Activated T-helper 2 cell treated with anti-CD3 and anti-CD28 coated beads, Interferon-gamma antibody, Interleukin-2, Interleukin-4, amounts not matched to agents 10 μg/mL and 5 μg/mL and 100 μg/mL, durations not matched to agents 14 hours and 24 hours and 36 hours (primary cell): ENCODE measurements at regions not wholly inside any gene's neighbourhood (a gene's known extent, or its start where the extent isn't known, plus 50 kb on each side); places are given as distances from the start of the nearest gene placed in this dataset.
"Not testable (repeated sequence)": the region's sequence is repeated elsewhere in the genome, so short reads cannot be mapped to it uniquely, and the experiment has no call there.

ENCODE experiments used
- DNase-seq: peaks from one replicate; pipeline ENCODE4 v3.0.0; 2021; ENCODE audit warnings: low spot score
- H3K27ac Mint-ChIP-seq: one replicate; pipeline ENCODE4 v1.8.0; 2021; ENCODE audit warnings: mixed read lengths
- H3K27me3 Mint-ChIP-seq: one replicate; pipeline ENCODE4 v1.8.0; 2021; ENCODE audit warnings: low read depth, mixed read lengths
- H3K36me3 Mint-ChIP-seq: one replicate; pipeline ENCODE4 v1.8.0; 2021; ENCODE audit warnings: low read depth, mixed read lengths
- H3K4me1 Mint-ChIP-seq: one replicate; pipeline ENCODE4 v1.8.0; 2021; ENCODE audit warnings: low read depth, mixed read lengths
- H3K4me3 Mint-ChIP-seq: one replicate; pipeline ENCODE4 v1.8.0; 2021; ENCODE audit warnings: low read depth, mild to moderate bottlenecking, moderate library complexity, mixed read lengths
- H3K9me3 Mint-ChIP-seq: one replicate; pipeline ENCODE4 v1.8.0; 2021; ENCODE audit warnings: mixed read lengths
- intact Hi-C: fragments of 100-400 bp; cut with micrococcal nuclease; formaldehyde crosslinking; loops from one replicate; pipeline ENCODE4 v1.15.1; 2023

- H3K27ac Mint-ChIP-seq: no peak overlapping the region
- H3K4me1 Mint-ChIP-seq: no peaks in the 10 kb centered on the region
- H3K36me3 Mint-ChIP-seq: no peaks in the 10 kb centered on the region
- DNase-seq: no peak
- H3K27me3 Mint-ChIP-seq: no peaks in the 10 kb centered on the region
- no peak overlapping the region for H3K4me3 Mint-ChIP-seq
- intact Hi-C loops: no loop called here
- H3K9me3 Mint-ChIP-seq: peaks cover 9% of the 10 kb centered on the region
Observed at GRCh38 chrX:109134777-109135176, 347.1 kb downstream of the GUCY2F start.

- Mint-ChIP-seq H3K27ac (no peak overlapping the region), H3K4me3 (no peak overlapping the region), H3K27me3 (no peaks in the 10 kb centered on the region), H3K9me3 (peaks cover 4% of the 10 kb centered on the region), H3K4me1 (no peaks in the 10 kb centered on the region), H3K36me3 (no peaks in the 10 kb centered on the region)
- intact Hi-C loops: no loop called here
- no peak for DNase-seq
Observed at GRCh38 chrX:109125304-109125703, 356.6 kb downstream of the GUCY2F start.

- peaks cover 33% of the 10 kb centered on the region for H3K9me3 Mint-ChIP-seq
- no peaks in the 10 kb centered on the region for H3K27me3 Mint-ChIP-seq
- H3K36me3 Mint-ChIP-seq: no peaks in the 10 kb centered on the region
- no peak for DNase-seq
- intact Hi-C loops: no loop called here
- no peaks in the 10 kb centered on the region for H3K4me1 Mint-ChIP-seq
- no peak overlapping the region for H3K27ac Mint-ChIP-seq
- H3K4me3 Mint-ChIP-seq: no peak overlapping the region
Observed at GRCh38 chrX:109089359-109089758, 353.0 kb upstream of the IRS4 start.

- no peaks in the 10 kb centered on the region for H3K27me3 Mint-ChIP-seq
- no peak for DNase-seq
- H3K4me1 Mint-ChIP-seq: no peaks in the 10 kb centered on the region
- intact Hi-C loops: no loop called here
- no peak overlapping the region for H3K4me3 Mint-ChIP-seq
- no peaks in the 10 kb centered on the region for H3K36me3 Mint-ChIP-seq
- no peak overlapping the region for H3K27ac Mint-ChIP-seq
- H3K9me3 Mint-ChIP-seq: peaks cover 4% of the 10 kb centered on the region
Observed at GRCh38 chrX:109077788-109078187, 341.4 kb upstream of the IRS4 start.

- H3K27me3 Mint-ChIP-seq, intact Hi-C loops, H3K27ac Mint-ChIP-seq, H3K9me3 Mint-ChIP-seq, H3K4me1 Mint-ChIP-seq, H3K4me3 Mint-ChIP-seq, H3K36me3 Mint-ChIP-seq: not testable (repeated sequence)
- DNase-seq: peak; percentile 6
Observed at GRCh38 chrX:109054181-109054581, 317.8 kb upstream of the IRS4 start.

GRCh38 chrX:109049903-109050302 is 313.5 kb upstream of the IRS4 start:
- Mint-ChIP-seq H3K27ac (no peak overlapping the region), H3K36me3 (no peaks in the 10 kb centered on the region), H3K4me1 (no peaks in the 10 kb centered on the region), H3K9me3 (peaks cover 3% of the 10 kb centered on the region), H3K27me3 (no peaks in the 10 kb centered on the region), H3K4me3 (no peak overlapping the region)
- DNase-seq: no peak
- intact Hi-C loops: no loop called here

- Mint-ChIP-seq H3K9me3 (peaks cover 3% of the 10 kb centered on the region), H3K4me3 (no peak overlapping the region), H3K4me1 (no peaks in the 10 kb centered on the region), H3K27ac (no peak overlapping the region), H3K27me3 (no peaks in the 10 kb centered on the region), H3K36me3 (no peaks in the 10 kb centered on the region)
- intact Hi-C loops: no loop called here
- no peak for DNase-seq
Observed at GRCh38 chrX:109049416-109049815, 313.1 kb upstream of the IRS4 start.

GRCh38 chrX:109040057-109040456 is 303.7 kb upstream of the IRS4 start:
- intact Hi-C loops: no loop called here
- no peaks in the 10 kb centered on the region for H3K36me3 Mint-ChIP-seq
- H3K4me1 Mint-ChIP-seq: no peaks in the 10 kb centered on the region
- no peak overlapping the region for H3K4me3 Mint-ChIP-seq
- H3K27ac Mint-ChIP-seq: no peak overlapping the region
- no peaks in the 10 kb centered on the region for H3K27me3 Mint-ChIP-seq
- DNase-seq: no peak
- H3K9me3 Mint-ChIP-seq: peaks cover 4% of the 10 kb centered on the region

GRCh38 chrX:109036624-109037023 is 300.3 kb upstream of the IRS4 start:
- H3K9me3 Mint-ChIP-seq: peaks cover 9% of the 10 kb centered on the region
- no peak for DNase-seq
- intact Hi-C loops: no loop called here
- no peaks in the 10 kb centered on the region for H3K4me1 Mint-ChIP-seq
- H3K4me3 Mint-ChIP-seq: no peak overlapping the region
- no peaks in the 10 kb centered on the region for H3K27me3 Mint-ChIP-seq
- no peaks in the 10 kb centered on the region for H3K36me3 Mint-ChIP-seq
- H3K27ac Mint-ChIP-seq: no peak overlapping the region

GRCh38 chrX:108993909-108994308 is 257.5 kb upstream of the IRS4 start:
- Mint-ChIP-seq H3K4me3 (no peak overlapping the region), H3K36me3 (no peaks in the 10 kb centered on the region), H3K9me3 (peaks cover 10% of the 10 kb centered on the region), H3K4me1 (no peaks in the 10 kb centered on the region), H3K27me3 (no peaks in the 10 kb centered on the region), H3K27ac (no peak overlapping the region)
- intact Hi-C loops: no loop called here
- no peak for DNase-seq

- H3K27ac Mint-ChIP-seq, H3K27me3 Mint-ChIP-seq, DNase-seq, H3K4me1 Mint-ChIP-seq, H3K9me3 Mint-ChIP-seq, H3K36me3 Mint-ChIP-seq, H3K4me3 Mint-ChIP-seq, intact Hi-C loops: not testable (repeated sequence)
Observed at GRCh38 chrX:108972899-108973298, 236.5 kb upstream of the IRS4 start.

GRCh38 chrX:108947205-108947604 is 210.8 kb upstream of the IRS4 start:
- intact Hi-C loops: no loop called here
- no peaks in the 10 kb centered on the region for H3K27me3 Mint-ChIP-seq
- H3K4me3 Mint-ChIP-seq: no peak overlapping the region
- DNase-seq: no peak
- H3K36me3 Mint-ChIP-seq: no peaks in the 10 kb centered on the region
- peaks cover 7% of the 10 kb centered on the region for H3K9me3 Mint-ChIP-seq
- H3K27ac Mint-ChIP-seq: no peak overlapping the region
- H3K4me1 Mint-ChIP-seq: no peaks in the 10 kb centered on the region

GRCh38 chrX:108946531-108946930 is 210.2 kb upstream of the IRS4 start:
- peaks cover 8% of the 10 kb centered on the region for H3K9me3 Mint-ChIP-seq
- intact Hi-C loops: no loop called here

GRCh38 chrX:108945883-108946523 is 209.6 kb upstream of the IRS4 start:
- intact Hi-C loops: no loop called here
- Mint-ChIP-seq H3K27ac (no peak overlapping the region), H3K27me3 (no peaks in the 10 kb centered on the region), H3K4me3 (no peak overlapping the region), H3K9me3 (peaks cover 14% of the 10 kb centered on the region), H3K4me1 (no peaks in the 10 kb centered on the region), H3K36me3 (no peaks in the 10 kb centered on the region)
- no peak for DNase-seq

More at GRCh38 chrX:108946531-108946930, 210.2 kb upstream of the IRS4 start:
- Mint-ChIP-seq H3K4me1 (no peaks in the 10 kb centered on the region), H3K27ac (no peak overlapping the region), H3K27me3 (no peaks in the 10 kb centered on the region), H3K4me3 (no peak overlapping the region), H3K36me3 (no peaks in the 10 kb centered on the region)
- no peak for DNase-seq
